ENCODE measurements at regions not wholly inside any gene's neighbourhood (a gene's known extent, or its start where the extent isn't known, plus 50 kb on each side); places are given as distances from the start of the nearest gene placed in this dataset.

- no peak for TF ChIP-seq POLR2A (IDR thresholded peaks at IDR 0.05)
- TF ChIP-seq CTCF (IDR thresholded peaks at IDR 0.05 in 4 of 5, conservative IDR thresholded peaks at IDR 0.05 in 1 of 5), result no peak
Measured at GRCh38 chr22:27596133-27596870, 205.3 kb downstream of the MN1 start.

All from gastrocnemius medialis (tissue), 4 donors.